GM10266 (cell line): ENCODE measurements at regions not wholly inside any gene's neighbourhood (a gene's known extent, or its start where the extent isn't known, plus 50 kb on each side); places are given as distances from the start of the nearest gene placed in this dataset.

Experiments used
- DNase-seq: peaks from one replicate; pipeline ENCODE4 v3.0.0; 2012; ENCODE audit errors: extremely low spot score
- TF ChIP-seq, protein P1 (sequence below): IDR thresholded peaks from 2 replicates; pipeline ENCODE4 v1.5.1; 2012; ENCODE audit warnings: mild to moderate bottlenecking, low read depth; ENCODE audit not compliant: control insufficient read depth, insufficient read depth; ENCODE audit errors: missing control alignments

DNA sequence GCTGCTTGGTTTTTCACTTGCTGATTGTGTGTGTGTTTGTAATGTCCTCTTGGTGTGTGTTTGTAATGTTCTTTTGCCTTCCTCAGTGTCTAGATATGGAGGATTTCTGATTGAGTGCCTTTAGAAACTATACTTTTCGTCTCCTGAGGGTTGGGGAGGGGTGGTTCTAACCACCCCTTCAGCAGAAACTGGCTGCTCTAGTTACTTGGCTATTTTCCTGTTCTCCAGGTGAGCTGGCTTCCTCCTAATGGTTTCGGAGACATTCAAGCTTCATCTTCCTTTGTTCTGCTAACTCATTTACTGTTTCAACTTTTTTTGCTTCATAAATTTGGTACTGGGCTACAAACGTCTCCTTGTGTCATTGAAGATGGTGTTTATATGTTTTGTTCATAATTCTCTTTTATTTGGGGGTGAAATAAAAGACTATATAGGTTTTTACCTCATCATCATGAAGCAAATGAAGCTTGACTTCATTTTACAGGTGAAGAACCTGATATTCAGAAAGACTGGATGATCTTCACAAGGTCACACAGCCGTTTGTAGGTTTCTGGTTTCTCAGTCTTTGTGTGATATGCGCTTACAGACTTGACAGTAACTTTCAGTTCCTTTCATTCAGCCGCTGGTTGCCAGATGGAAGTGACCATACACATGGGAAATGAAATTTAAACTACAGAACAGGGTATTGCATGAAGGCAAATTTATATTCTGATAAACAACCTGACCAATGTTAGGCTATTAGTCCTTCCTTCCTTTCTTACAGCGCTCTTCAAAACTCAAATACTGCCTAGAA is 238.5 kb downstream of the GALR1 start:
- DNase-seq, result no peak
- TF ChIP-seq, protein P1, sequence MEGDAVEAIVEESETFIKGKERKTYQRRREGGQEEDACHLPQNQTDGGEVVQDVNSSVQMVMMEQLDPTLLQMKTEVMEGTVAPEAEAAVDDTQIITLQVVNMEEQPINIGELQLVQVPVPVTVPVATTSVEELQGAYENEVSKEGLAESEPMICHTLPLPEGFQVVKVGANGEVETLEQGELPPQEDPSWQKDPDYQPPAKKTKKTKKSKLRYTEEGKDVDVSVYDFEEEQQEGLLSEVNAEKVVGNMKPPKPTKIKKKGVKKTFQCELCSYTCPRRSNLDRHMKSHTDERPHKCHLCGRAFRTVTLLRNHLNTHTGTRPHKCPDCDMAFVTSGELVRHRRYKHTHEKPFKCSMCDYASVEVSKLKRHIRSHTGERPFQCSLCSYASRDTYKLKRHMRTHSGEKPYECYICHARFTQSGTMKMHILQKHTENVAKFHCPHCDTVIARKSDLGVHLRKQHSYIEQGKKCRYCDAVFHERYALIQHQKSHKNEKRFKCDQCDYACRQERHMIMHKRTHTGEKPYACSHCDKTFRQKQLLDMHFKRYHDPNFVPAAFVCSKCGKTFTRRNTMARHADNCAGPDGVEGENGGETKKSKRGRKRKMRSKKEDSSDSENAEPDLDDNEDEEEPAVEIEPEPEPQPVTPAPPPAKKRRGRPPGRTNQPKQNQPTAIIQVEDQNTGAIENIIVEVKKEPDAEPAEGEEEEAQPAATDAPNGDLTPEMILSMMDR, result no peak

DNA sequence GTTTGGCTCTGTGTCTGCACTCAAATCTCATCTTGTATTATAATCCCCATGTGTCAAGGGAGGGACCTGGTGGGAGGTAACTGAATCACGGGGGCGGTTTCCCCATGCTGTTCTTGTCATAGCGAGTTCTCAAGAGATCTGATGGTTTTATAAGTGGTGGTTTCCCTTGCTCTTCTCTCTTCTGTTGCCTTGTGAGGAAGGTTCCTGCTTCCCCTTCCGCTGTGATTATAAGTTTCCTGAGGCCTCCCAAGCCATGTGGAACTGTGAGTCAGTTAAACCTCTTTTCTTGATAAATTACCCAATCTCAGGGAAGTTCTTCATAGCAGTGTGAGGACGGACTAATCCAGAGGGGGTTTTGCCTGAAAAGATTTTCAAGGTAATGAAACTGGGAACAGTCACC is 245.4 kb downstream of the GALR1 start:
- DNase-seq, result no peak
- TF ChIP-seq, protein P1, result no peak

DNA sequence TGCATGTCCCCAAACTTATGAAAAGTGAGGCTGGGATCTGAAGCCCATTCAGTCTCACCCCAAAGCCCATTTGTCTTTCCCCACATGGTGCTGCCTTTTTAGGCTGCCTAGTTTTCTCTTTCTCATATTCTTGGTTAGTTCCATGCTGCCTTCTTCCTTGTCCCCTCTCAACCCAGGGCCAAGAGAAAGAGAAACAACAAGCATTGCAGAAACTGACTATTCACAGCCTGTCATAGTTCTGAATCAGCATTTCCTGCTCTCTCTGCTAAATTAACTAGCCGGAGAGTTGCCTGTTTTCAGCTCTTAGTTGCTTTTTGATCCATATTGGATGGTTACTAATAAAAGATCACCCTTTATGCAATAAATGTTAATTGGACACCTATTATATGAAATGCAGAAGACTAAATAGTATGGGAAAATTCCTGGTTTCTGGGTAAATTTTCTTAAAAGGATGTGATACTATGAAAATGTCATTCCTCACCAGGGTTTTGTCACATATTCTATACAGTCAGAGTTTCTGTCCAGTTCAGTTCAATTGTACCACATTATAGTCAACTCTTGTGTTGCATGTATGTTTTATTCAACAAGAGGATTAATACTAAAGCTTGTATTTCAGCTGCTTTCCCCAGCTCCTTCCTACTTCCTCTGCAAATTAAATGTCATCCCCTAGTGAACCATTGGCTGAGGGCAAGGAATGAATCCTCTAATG is 246.5 kb downstream of the GALR1 start:
- TF ChIP-seq, protein P1, result no peak
- DNase-seq, result no peak

DNA sequence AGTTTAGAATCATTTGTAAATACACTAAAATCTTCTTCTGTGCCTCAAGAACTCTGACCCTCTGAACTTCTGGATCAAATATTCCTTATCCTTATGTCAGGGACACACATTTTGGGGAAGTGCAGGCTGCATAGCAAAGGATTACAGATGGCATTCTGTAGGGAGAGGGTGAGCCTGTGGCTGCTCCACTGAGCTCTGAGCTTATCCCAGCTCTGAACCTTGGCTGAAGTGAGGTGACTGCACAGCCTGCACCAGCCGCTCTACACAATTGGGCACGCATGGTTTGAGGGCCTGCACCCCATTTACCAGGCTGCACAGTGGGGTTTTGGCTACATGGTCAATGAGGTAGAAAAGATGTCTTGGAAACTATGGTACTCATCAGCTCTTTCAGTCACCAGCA is 251.6 kb downstream of the GALR1 start:
- no peak for DNase-seq
- TF ChIP-seq, protein P1, result no peak

DNA sequence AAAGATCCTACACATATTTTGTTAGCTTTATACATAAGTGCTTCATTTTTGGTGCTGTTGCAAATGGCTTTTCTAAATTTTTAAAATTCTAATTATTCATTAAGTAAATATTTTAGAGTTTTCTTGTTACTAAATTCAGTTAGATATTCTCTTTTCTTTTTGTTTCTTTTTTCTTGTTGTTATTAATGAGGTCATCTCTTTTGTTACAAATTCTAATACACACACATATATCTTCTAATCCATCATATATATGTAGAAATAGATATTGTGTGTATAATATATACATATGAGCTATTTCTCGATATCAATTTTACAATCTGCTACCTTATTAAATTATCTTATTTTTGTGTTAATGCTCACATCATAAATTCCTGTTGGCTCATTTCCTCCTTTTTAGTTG is 255.9 kb downstream of the GALR1 start:
- no peak for DNase-seq
- TF ChIP-seq, protein P1, result no peak

DNA sequence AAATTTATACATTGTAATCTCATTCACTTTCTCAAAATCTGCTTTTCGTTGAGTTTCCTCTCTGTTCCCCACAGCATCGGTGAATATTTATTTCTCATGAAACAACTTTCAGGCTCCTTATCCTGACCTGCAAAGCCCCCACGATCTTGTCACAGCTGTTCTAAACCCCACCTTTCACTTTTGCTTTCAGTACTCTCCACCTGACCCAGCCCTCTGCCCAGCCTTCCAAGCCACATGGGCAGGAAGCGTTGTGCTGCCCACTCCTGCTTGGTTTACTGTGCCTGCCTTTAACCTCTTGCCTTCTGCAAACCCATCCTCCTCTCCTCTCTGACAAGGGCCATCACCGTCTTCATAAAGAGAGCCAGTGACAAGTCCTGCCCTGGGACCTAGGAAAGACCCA is 262.5 kb downstream of the GALR1 start:
- DNase-seq, result no peak
- TF ChIP-seq, protein P1, result no peak

DNA sequence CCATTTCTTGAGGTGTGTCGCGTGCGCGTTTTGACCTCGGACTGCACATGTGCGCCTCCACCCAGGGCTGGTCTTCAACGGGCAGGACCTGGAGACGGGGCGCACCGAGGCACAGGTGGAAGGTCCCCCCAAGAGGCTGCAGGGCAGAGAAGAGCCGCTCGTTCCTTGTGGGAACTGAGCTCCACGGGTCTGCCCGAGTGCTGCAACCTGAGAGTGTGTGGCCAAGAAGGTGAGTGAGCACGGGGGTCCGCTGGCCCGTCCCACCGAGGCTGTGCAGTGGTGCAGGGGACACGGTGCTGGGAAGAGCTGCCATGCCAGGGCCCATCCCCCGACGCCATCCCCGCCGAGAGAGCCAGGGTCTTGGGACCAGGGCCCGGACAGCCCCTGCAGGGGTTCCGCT is 268.3 kb downstream of the GALR1 start:
- TF ChIP-seq, protein P1, result no peak
- DNase-seq, result no peak
